BLaER1 treated with 17β-estradiol and CSF1 and Interleukin-3, amounts not matched to agents 10 nM and 100 nM (cell line): ENCODE measurements at regions not wholly inside any gene's neighbourhood (a gene's known extent, or its start where the extent isn't known, plus 50 kb on each side); places are given as distances from the start of the nearest gene placed in this dataset.

Source experiments
- H3K27ac ChIP-seq, 11 experiments: shearing (Covaris generic); formaldehyde crosslinking; 2 replicates each; pipeline ENCODE4 v1.8.1; 2022
- H3K27me3 ChIP-seq, 11 experiments: shearing (Covaris generic); formaldehyde crosslinking; 2 replicates each; pipeline ENCODE4 v1.8.1; 2022
- H3K36me3 ChIP-seq, 11 experiments: shearing (Covaris generic); formaldehyde crosslinking; 2 replicates each; pipeline ENCODE4 v1.8.1; 2022
- H3K4me1 ChIP-seq, 10 experiments: shearing (Covaris generic); formaldehyde crosslinking; 2 replicates each; pipeline ENCODE4 v1.8.1; 2022
- H3K4me2 ChIP-seq, 11 experiments: shearing (Covaris generic); formaldehyde crosslinking; 2 replicates each; pipeline ENCODE4 v1.8.1; 2022
- H3K4me3 ChIP-seq, 10 experiments: shearing (Covaris generic); formaldehyde crosslinking; 2 replicates each; pipeline ENCODE4 v1.8.1; 2022
- H3K9ac ChIP-seq, 11 experiments: shearing (Covaris generic); formaldehyde crosslinking; 2 replicates each; pipeline ENCODE4 v1.8.1; 2022
- H3K9me3 ChIP-seq, 11 experiments: shearing (Covaris generic); formaldehyde crosslinking; replicated peaks in 1 of 11; 2 replicates each; pipeline ENCODE4 v1.8.1; 2022
- H4K20me1 ChIP-seq, 11 experiments: shearing (Covaris generic); formaldehyde crosslinking; 2 replicates each; pipeline ENCODE4 v1.8.1; 2022
- Cebpa-rat ChIP-seq, 11 experiments: shearing (Covaris generic); IDR thresholded peaks; 2 replicates each; pipeline ENCODE4 v1.8.1; 2022

DNA sequence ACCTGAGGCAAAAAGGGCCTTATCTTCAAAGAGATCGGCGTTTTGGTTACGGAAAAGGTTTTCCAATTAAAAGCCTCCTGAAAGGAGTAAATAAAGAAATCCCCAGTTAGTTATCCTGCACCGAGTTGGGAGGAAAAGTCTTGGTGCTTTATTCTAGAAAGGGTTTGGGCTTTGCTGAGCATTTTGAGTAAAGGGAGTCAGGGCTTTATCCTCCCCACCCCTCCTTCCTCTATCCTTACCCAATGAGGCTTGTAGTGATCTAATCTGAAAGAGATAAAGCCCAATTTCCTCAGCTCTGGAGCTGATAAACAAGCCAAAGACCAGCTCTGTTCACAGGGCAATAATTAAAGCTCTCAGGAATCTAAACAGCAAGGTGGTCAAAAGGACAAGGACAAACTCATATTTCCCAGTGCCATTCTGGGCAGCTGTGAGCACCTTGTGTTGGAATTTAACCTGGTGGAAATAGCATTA lies 188.9 kb upstream of the TSC22D1 start:
- no peaks in the 10 kb centered on the region for H3K27me3 ChIP-seq
- TF ChIP-seq Cebpa-rat (IDR thresholded peaks at IDR 0.05) = no peak
- H3K9ac ChIP-seq = no peak overlapping the region

GRCh38 chr13:44764302-44764692 lies 188.2 kb upstream of the TSC22D1 start:
- peak overlapping the region in 2 of 11 experiments; percentile 31 to 39; a peak in 2 of 22 replicates for H3K9ac ChIP-seq
- 0 out of 20 replicates have a peak overlapping the region, but pooled peaks of 1 of the 10 experiments have one; percentile 6 for H3K4me3 ChIP-seq
- H3K27ac ChIP-seq = peak overlapping the region in 3 of 11 experiments; percentile 55 to 74 (median 61); a peak in 6 of 22 replicates
- H3K9me3 ChIP-seq = no peaks in the 10 kb centered on the region
- H3K27me3 ChIP-seq = no peaks in the 10 kb centered on the region
- H4K20me1 ChIP-seq = no peaks in the 10 kb centered on the region
- H3K4me2 ChIP-seq = peak overlapping the region in 3 of 11 experiments; percentile 68 to 90 (median 73); a peak in 7 of 22 replicates
- TF ChIP-seq Cebpa-rat (IDR thresholded peaks at IDR 0.05) = no peak
- H3K4me1 ChIP-seq = peaks cover 10 to 70% (median 15%) of the 10 kb centered on the region in 10 experiments
- H3K36me3 ChIP-seq = no peaks in the 10 kb centered on the region

More for the DNA sequence above, 188.9 kb upstream of the TSC22D1 start:
- Histone ChIP-seq H3K9me3 (no peaks in the 10 kb centered on the region), H3K4me1 (peaks cover 10 to 71% (median 15%) of the 10 kb centered on the region in 10 experiments), H3K4me3 (no peak overlapping the region), H3K4me2 (peak overlapping the region in 3 of 11 experiments; percentile 68 to 90 (median 73); a peak in 5 of 22 replicates), H3K36me3 (no peaks in the 10 kb centered on the region), H4K20me1 (no peaks in the 10 kb centered on the region), H3K27ac (peak overlapping the region in 3 of 11 experiments; percentile 55 to 74 (median 61); a peak in 3 of 22 replicates)

DNA sequence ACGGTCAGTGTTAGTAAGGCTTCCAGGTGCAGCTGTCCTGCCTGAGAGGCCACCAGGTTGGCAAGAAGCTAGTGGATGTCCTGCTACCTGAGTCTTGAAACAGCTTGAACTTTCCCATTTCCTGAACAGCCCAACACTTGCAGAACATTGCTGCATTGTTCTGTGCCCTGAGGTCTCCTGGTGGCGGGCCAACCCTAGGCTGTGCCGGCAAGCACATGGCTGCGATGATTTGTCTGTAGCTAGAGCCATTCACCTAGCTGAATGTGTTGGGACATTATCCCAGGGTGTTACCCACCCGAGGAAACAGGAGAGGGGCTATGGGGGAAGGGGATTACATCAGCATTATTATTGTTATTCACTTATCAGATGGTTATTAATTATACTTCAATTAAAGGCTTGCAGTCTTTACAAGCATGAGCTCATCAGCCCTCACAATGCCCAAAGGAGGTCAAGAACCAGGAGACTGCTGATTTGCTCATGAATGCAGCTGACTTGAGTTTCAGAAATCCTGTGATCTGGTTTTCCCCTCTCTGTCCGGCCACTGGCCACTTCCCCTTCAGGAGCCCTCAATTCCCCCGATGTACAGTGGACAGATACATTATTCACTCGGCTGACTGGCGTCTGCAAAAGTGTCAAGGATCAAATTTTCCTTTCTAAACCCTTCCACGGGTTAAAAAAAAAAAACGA lies 187.6 kb upstream of the TSC22D1 start:
- Histone ChIP-seq H3K27me3 (no peaks in the 10 kb centered on the region), H4K20me1 (no peaks in the 10 kb centered on the region), H3K9me3 (no peaks in the 10 kb centered on the region), H3K36me3 (no peaks in the 10 kb centered on the region), H3K4me1 (peaks cover 7 to 70% (median 9%) of the 10 kb centered on the region in 10 experiments), H3K4me3 (0 out of 20 replicates have a peak overlapping the region, but pooled peaks of 1 of the 10 experiments have one; percentile 6), H3K4me2 (peak overlapping the region in 3 of 11 experiments; percentile 68 to 90 (median 73); a peak in 7 of 22 replicates), H3K9ac (peak overlapping the region in 2 of 11 experiments; percentile 31 to 39; a peak in 1 of 22 replicates), H3K27ac (peak overlapping the region in 3 of 11 experiments; percentile 55 to 74 (median 61); a peak in 6 of 22 replicates)
- TF ChIP-seq Cebpa-rat (IDR thresholded peaks at IDR 0.05) = no peak

DNA sequence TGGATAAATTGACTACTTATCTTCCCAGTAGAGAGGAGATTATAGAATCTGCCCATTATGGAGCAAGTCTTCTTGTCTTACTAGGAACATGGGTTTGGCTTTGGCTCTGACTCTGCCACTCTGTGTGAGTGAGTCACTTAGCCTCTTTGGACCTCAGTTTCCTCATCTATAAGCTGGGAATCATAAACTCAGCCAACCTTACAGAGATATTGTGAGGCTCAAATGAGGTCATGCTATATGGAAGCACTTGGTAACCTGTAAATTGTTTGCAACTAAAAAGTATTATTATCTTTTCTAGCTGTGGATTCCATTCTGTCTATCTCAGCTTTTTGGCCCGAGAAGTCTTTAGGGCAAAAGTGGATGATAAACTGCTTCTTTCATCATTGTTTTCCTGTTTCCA lies 186.8 kb upstream of the TSC22D1 start:
- Histone ChIP-seq H3K36me3 (no peaks in the 10 kb centered on the region), H3K9me3 (no peaks in the 10 kb centered on the region), H3K27ac (no peak overlapping the region; a peak in 1 of 22 replicates), H3K4me2 (peak overlapping the region in 3 of 11 experiments; percentile 68 to 90 (median 73); a peak in 4 of 22 replicates), H3K27me3 (no peaks in the 10 kb centered on the region), H3K4me3 (no peak overlapping the region), H4K20me1 (no peaks in the 10 kb centered on the region), H3K4me1 (peaks cover 0 to 70% (median 1%) of the 10 kb centered on the region in 10 experiments; a peak in 13 of 20 replicates), H3K9ac (no peak overlapping the region)
- no peak for TF ChIP-seq Cebpa-rat (IDR thresholded peaks at IDR 0.05)

DNA sequence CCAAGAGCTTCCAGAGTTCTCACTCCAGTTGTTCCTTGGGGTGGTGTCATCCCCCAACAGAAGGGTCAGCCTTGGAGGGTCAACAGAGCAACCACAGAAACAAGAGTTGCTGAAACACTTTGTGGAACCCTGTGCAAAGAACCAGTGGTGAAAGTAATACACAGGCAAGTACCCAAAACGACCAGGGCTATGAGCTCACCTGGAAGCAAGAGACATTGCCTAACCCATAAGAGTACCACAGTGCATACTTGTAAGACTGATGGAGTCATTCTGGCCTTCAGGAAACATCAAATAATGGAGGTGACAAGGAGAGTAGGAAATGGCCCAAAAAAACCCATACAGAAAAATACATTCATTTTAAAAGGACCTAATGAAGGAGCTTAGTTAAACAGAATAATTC lies 184.3 kb upstream of the TSC22D1 start:
- Histone ChIP-seq H3K27ac (no peak overlapping the region), H3K4me3 (no peak overlapping the region), H3K4me1 (peaks cover 0 to 63% (median 0%) of the 10 kb centered on the region in 10 experiments; a peak in 8 of 20 replicates), H3K9me3 (no peaks in the 10 kb centered on the region), H3K9ac (no peak overlapping the region), H3K27me3 (no peaks in the 10 kb centered on the region), H3K4me2 (no peak overlapping the region), H3K36me3 (no peaks in the 10 kb centered on the region), H4K20me1 (no peaks in the 10 kb centered on the region)
- no peak for TF ChIP-seq Cebpa-rat (IDR thresholded peaks at IDR 0.05)

DNA sequence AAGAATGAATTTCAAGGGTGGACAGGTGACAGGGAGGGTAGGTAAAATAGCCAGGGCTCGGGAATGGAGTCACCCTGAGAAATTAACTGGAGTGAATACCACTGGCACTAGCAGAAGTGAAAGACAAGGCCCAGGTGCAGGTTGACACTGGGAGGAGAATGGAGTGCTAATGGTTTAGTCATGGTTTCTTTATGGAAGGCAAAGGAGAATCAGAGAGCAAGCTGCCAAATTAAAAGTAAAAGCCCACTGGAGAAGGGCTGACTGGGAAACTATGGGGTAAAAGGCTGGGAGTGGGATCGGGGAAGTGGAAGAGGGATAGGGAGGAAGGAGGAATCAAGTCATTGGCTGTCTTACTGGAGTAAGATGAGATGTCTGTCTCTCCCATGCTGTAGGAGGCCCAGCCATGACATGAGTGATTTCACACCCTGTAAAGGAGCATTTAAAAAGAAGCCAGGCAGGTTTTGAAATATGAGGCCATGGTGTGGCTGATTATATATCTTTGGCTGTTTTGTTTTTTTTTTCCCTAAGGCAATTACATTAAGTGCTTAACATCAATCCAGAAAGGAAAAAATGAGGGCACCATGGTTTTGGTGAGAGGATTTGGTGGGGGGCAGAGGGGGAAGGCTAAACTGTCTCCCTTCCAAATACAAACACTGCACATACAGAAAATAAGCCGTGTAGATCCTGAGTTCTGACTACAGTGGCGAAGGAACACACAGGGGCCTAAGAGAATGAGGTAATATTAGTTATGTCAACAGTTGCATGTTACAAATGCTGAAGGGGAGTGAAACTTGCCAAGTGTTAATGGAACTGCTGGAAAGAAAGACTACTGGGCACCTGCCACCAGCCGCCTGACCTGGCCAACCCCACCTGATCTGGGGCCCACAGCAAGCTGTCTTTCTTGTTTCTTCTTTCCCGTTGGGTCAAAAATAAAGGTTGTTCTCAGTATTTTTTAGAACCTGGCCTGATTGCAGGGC lies 183.5 kb upstream of the TSC22D1 start:
- Histone ChIP-seq H3K9ac (no peak overlapping the region), H3K27ac (peak overlapping the region in 2 of 11 experiments; percentile 40 to 47; a peak in 3 of 22 replicates), H3K27me3 (no peaks in the 10 kb centered on the region), H3K4me2 (peak overlapping the region in 3 of 11 experiments; percentile 30 to 46 (median 37); a peak in 6 of 22 replicates), H3K4me1 (peaks cover 0 to 55% (median 0%) of the 10 kb centered on the region in 10 experiments; a peak in 8 of 20 replicates), H3K4me3 (no peak overlapping the region), H3K36me3 (no peaks in the 10 kb centered on the region), H4K20me1 (no peaks in the 10 kb centered on the region), H3K9me3 (no peaks in the 10 kb centered on the region)
- no peak for TF ChIP-seq Cebpa-rat (IDR thresholded peaks at IDR 0.05)

DNA sequence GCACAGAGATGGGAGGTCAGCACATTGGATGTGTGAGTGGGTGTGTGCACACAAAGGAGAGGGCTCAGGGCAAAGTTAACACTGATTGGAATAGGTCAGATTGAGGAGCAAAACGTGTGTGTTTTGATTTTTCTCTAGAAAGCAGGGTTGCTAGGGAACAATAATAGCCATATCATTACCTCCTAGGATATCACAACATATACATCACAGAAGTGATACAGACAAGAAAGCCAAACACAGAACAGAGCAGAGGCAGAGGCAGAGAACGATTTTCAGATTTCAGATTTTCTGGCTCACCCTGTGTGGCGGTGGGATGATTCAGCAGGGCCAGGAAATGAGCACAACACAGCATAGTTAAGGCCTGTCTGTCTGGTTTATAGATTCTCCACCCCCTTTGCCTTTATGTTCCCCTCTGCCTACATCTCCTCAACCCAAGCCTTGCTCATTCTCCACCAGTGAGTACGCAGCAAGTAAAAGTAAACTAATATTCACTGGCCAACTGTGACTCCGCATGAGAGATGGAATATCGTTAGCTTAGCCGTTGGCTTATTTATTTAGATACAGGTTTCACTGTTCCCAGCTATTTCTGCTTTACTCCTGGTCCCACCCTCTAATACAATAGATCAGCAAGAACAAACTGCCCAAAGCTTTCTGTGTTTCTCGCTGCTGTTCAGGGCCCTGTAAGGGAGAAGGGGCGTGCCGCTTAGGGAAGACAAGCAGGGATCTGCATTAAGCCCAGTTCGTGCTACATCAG lies 182.7 kb upstream of the TSC22D1 start:
- Histone ChIP-seq H3K4me3 (no peak overlapping the region), H4K20me1 (no peaks in the 10 kb centered on the region), H3K4me1 (peaks cover 0 to 46% (median 0%) of the 10 kb centered on the region in 10 experiments; a peak in 6 of 20 replicates), H3K36me3 (no peaks in the 10 kb centered on the region), H3K27me3 (no peaks in the 10 kb centered on the region), H3K9me3 (no peaks in the 10 kb centered on the region), H3K4me2 (peak overlapping the region in 3 of 11 experiments; percentile 30 to 46 (median 37); a peak in 6 of 22 replicates), H3K27ac (peak overlapping the region in 2 of 11 experiments; percentile 40 to 47; a peak in 4 of 22 replicates), H3K9ac (peak overlapping the region in 1 of 11 experiments; percentile 9; a peak in 1 of 22 replicates)
- no peak for TF ChIP-seq Cebpa-rat (IDR thresholded peaks at IDR 0.05)

DNA sequence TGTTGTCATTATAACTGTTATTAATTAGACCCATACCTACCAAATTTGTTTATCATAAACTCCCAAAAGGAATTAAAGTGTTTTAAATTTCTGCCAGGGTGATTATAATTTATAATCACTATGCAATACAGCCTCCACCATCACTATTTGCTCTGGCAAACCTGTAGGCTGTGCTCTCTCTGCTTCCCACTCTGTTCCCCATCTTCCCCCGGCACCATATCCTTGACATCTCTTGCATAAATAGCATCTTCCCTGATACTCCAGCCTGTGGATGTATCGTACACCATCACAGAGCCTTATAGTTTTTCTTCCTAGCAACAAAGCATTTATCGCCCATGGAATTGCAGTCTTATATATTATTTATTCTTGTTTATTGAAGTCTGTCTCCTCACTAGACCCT lies 181.5 kb upstream of the TSC22D1 start:
- 0 out of 22 replicates have a peak overlapping the region, but pooled peaks of 1 of the 11 experiments have one; percentile 46 for H3K4me2 ChIP-seq
- no peaks in the 10 kb centered on the region for H4K20me1 ChIP-seq
- H3K27me3 ChIP-seq = no peaks in the 10 kb centered on the region
- H3K9me3 ChIP-seq = no peaks in the 10 kb centered on the region
- no peak overlapping the region for H3K9ac ChIP-seq
- H3K36me3 ChIP-seq = no peaks in the 10 kb centered on the region
- no peak for TF ChIP-seq Cebpa-rat (IDR thresholded peaks at IDR 0.05)
- peaks cover 0 to 35% (median 0%) of the 10 kb centered on the region in 10 experiments; a peak in 6 of 20 replicates for H3K4me1 ChIP-seq
- H3K27ac ChIP-seq = 0 out of 22 replicates have a peak overlapping the region, but pooled peaks of 1 of the 11 experiments have one; percentile 40
- H3K4me3 ChIP-seq = no peak overlapping the region
